Neural cell (in vitro differentiated cells): ENCODE measurements at regions not wholly inside any gene's neighbourhood (a gene's known extent, or its start where the extent isn't known, plus 50 kb on each side); places are given as distances from the start of the nearest gene placed in this dataset.
"Not testable (repeated sequence)": the region's sequence is repeated elsewhere in the genome, so short reads cannot be mapped to it uniquely, and the experiment has no call there.

Source experiments
- EP300 ChIP-seq: fragments of 450-650 bp; conservative IDR thresholded peaks from 2 replicates; pipeline ENCODE4 v1.6.1; 2014; ENCODE audit warnings: antibody characterized with exemption, mild to moderate bottlenecking, moderate library complexity; ENCODE audit not compliant: poor library complexity, severe bottlenecking
- TF ChIP-seq, protein P1 (sequence below): fragments of 450-650 bp; IDR thresholded peaks from 2 replicates; pipeline ENCODE4 v1.5.1; 2014; ENCODE audit warnings: antibody characterized with exemption, mild to moderate bottlenecking, moderate library complexity; ENCODE audit not compliant: poor library complexity, severe bottlenecking

DNA sequence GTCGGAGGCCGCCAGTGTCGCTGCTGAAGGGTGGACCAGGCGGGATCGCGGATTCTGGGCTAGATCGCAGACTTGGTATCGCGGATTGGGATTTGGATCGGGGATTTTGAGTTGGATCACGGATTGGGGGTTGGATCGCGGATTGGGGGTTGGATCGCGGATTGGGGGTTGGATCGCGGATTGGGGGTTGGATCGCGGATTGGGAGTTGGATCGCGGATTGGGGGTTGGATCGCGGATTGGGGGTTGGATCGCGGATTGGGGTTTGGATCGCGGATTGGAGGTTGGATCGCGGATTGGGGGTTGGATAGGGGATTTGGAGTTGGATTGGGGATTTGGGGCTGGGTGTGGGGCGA is 93.1 kb upstream of the THOC3 start:
- TF ChIP-seq, protein P1, sequence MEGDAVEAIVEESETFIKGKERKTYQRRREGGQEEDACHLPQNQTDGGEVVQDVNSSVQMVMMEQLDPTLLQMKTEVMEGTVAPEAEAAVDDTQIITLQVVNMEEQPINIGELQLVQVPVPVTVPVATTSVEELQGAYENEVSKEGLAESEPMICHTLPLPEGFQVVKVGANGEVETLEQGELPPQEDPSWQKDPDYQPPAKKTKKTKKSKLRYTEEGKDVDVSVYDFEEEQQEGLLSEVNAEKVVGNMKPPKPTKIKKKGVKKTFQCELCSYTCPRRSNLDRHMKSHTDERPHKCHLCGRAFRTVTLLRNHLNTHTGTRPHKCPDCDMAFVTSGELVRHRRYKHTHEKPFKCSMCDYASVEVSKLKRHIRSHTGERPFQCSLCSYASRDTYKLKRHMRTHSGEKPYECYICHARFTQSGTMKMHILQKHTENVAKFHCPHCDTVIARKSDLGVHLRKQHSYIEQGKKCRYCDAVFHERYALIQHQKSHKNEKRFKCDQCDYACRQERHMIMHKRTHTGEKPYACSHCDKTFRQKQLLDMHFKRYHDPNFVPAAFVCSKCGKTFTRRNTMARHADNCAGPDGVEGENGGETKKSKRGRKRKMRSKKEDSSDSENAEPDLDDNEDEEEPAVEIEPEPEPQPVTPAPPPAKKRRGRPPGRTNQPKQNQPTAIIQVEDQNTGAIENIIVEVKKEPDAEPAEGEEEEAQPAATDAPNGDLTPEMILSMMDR = not testable (repeated sequence)
- TF ChIP-seq EP300 = not testable (repeated sequence)
